ENCODE measurements at regions not wholly inside any gene's neighbourhood (a gene's known extent, or its start where the extent isn't known, plus 50 kb on each side); places are given as distances from the start of the nearest gene placed in this dataset.
"Not testable (repeated sequence)": the region's sequence is repeated elsewhere in the genome, so short reads cannot be mapped to it uniquely, and the experiment has no call there.

DNA sequence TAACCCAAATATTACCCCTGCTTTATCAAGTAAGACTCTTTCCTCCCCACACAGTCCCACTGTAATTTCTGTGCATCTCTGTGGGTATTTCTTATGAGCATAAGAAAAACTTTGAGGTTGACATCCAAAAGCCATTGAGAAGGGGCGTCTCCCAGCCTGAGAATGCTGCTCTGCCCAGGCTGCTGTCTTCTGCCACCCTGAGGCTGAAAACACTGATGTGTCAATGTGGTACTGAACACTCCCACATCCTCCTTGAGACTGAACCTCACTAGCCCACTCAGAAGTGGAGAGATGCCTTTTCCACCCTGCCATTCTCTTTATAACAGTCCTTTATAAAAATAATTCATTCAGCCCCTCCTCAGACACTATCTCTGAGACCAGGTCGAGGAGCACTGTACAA is 120.8 kb downstream of the SMIM20 start:
- in situ Hi-C loops (cut with MboI; ENCODE audit: low pct_unique_long_range_greater_than_20kb, low sequenced_read_pairs): no loop called here
- DNase-seq: no peak

GRCh38 chr4:26035921-26036320 is 121.9 kb downstream of the SMIM20 start:
- DNase-seq: no peak
- in situ Hi-C loops (cut with MboI; ENCODE audit: low pct_unique_long_range_greater_than_20kb, low sequenced_read_pairs): no loop called here

- in situ Hi-C loops (cut with MboI; ENCODE audit: low pct_unique_long_range_greater_than_20kb, low sequenced_read_pairs): no loop called here
- no peak for DNase-seq
Measured at GRCh38 chr4:26039639-26040359, 125.8 kb downstream of the SMIM20 start.

GRCh38 chr4:26044524-26044923 is 130.5 kb downstream of the SMIM20 start:
- no peak for DNase-seq
- in situ Hi-C loops (cut with MboI; ENCODE audit: low pct_unique_long_range_greater_than_20kb, low sequenced_read_pairs): no loop called here

DNA sequence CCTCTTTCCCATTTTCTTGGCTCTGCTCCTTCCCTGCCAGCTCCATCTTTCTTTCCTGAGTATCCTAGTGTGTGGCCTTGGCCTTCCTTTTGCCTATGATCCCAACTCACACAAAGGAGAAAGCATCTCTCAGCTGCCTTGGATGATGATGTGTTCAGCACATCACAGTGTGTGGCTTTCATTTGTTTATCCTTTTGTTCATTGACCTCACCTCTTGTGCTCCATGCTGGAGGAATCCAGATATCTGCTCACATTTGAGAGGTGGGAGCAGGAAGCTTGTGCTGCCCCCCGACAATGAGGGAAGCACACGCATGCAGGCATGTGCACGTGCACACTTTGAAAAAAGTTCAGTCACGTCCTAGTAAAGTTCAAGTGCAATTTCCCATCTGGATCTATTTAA is 131.0 kb downstream of the SMIM20 start:
- DNase-seq: no peak
- in situ Hi-C loops (cut with MboI; ENCODE audit: low pct_unique_long_range_greater_than_20kb, low sequenced_read_pairs): no loop called here

- no peak for DNase-seq
- in situ Hi-C loops (cut with MboI; ENCODE audit: low pct_unique_long_range_greater_than_20kb, low sequenced_read_pairs): no loop called here
Measured at GRCh38 chr4:26047795-26048194, 133.8 kb downstream of the SMIM20 start.

GRCh38 chr4:26048378-26048882 is 134.4 kb downstream of the SMIM20 start:
- no peak for DNase-seq

GRCh38 chr4:26048950-26049349 is 134.9 kb downstream of the SMIM20 start:
- DNase-seq: no peak
- in situ Hi-C loops (cut with MboI; ENCODE audit: low pct_unique_long_range_greater_than_20kb, low sequenced_read_pairs): no loop called here

More at GRCh38 chr4:26048378-26048882, 134.4 kb downstream of the SMIM20 start:
- in situ Hi-C loops (cut with MboI; ENCODE audit: low pct_unique_long_range_greater_than_20kb, low sequenced_read_pairs): no loop called here

GRCh38 chr4:26049447-26049846 is 135.4 kb downstream of the SMIM20 start:
- in situ Hi-C loops (cut with MboI; ENCODE audit: low pct_unique_long_range_greater_than_20kb, low sequenced_read_pairs): no loop called here

GRCh38 chr4:26050212-26050643 is 136.2 kb downstream of the SMIM20 start:
- no peak for DNase-seq
- in situ Hi-C loops (cut with MboI; ENCODE audit: low pct_unique_long_range_greater_than_20kb, low sequenced_read_pairs): no loop called here

More at GRCh38 chr4:26049447-26049846, 135.4 kb downstream of the SMIM20 start:
- no peak for DNase-seq

GRCh38 chr4:26050671-26051070 is 136.7 kb downstream of the SMIM20 start:
- in situ Hi-C loops (cut with MboI; ENCODE audit: low pct_unique_long_range_greater_than_20kb, low sequenced_read_pairs): no loop called here
- DNase-seq: no peak

DNA sequence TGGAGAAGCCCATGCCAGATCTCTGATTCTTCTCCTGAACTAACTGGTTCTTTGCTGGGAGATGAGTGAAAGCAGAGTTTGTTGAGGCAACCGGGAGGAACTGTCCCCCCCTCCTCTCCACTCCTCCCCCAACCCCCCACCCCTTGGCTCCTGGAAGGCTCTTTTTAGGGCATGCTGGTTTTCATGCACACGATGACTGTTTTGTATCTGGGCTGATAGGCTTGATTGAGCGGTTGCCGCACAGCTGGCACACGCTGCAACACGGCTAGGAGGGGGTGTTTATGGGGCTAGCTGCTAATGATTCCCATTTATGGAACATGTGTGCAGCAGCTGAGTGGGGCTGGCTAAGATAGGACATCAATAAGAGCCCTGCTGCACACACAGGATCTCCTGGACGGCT is 137.2 kb downstream of the SMIM20 start:
- in situ Hi-C loops (cut with MboI; ENCODE audit: low pct_unique_long_range_greater_than_20kb, low sequenced_read_pairs): no loop called here
- DNase-seq: no peak

GRCh38 chr4:26052663-26053541 is 138.9 kb downstream of the SMIM20 start:
- in situ Hi-C loops (cut with MboI; ENCODE audit: low pct_unique_long_range_greater_than_20kb, low sequenced_read_pairs): no loop called here
- no peak for DNase-seq

DNA sequence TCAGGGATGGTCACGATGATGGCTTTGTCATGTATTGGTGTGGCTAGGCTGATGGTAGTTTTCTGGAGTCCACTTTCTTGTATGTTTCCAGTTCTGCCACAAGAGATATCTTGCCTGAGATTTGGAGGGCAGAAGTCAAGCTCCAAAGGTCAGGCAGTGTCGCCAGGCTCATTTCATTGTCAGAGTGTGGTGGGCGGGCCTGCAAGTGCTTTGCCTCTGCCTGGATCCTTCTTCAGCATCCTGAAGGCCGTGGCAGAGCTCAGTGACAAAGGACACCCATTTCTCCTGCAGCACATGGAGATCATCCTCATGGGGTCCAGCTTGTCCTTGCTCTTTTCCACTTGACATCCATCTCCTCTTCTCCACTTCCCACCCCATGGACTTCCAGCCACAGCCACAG is 139.7 kb downstream of the SMIM20 start:
- in situ Hi-C loops (cut with MboI; ENCODE audit: low pct_unique_long_range_greater_than_20kb, low sequenced_read_pairs): no loop called here
- no peak for DNase-seq

- in situ Hi-C loops (cut with MboI; ENCODE audit: low pct_unique_long_range_greater_than_20kb, low sequenced_read_pairs): no loop called here
- no peak for DNase-seq
Measured at GRCh38 chr4:26055855-26056254, 141.8 kb downstream of the SMIM20 start.

- in situ Hi-C loops (cut with MboI; ENCODE audit: low pct_unique_long_range_greater_than_20kb, low sequenced_read_pairs): no loop called here
- no peak for DNase-seq
Measured at GRCh38 chr4:26056406-26056805, 142.4 kb downstream of the SMIM20 start.

DNA sequence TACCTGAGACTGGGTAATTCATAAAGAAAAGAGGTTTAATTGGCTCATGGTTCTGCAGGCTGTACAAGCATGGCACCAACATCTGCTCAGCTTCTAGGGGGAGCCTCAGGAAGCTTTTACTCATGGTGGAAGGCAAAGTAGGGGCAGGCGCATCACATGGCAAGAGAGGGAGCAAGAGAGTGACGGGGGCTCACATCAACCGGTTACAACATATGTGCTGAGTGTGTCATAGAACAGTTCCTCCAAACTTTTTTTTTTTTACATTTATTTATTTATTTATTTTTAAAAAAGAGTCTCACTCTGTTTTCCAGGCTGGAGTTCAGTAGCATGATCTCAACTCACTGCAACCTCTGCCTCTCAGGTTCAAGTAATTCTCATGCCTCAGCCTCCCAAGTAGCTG is 143.8 kb downstream of the SMIM20 start:
- in situ Hi-C loops (cut with MboI; ENCODE audit: low pct_unique_long_range_greater_than_20kb, low sequenced_read_pairs); DNase-seq: not testable (repeated sequence)

GRCh38 chr4:26058537-26058936 is 144.5 kb downstream of the SMIM20 start:
- in situ Hi-C loops (cut with MboI; ENCODE audit: low pct_unique_long_range_greater_than_20kb, low sequenced_read_pairs): no loop called here
- no peak for DNase-seq

DNA sequence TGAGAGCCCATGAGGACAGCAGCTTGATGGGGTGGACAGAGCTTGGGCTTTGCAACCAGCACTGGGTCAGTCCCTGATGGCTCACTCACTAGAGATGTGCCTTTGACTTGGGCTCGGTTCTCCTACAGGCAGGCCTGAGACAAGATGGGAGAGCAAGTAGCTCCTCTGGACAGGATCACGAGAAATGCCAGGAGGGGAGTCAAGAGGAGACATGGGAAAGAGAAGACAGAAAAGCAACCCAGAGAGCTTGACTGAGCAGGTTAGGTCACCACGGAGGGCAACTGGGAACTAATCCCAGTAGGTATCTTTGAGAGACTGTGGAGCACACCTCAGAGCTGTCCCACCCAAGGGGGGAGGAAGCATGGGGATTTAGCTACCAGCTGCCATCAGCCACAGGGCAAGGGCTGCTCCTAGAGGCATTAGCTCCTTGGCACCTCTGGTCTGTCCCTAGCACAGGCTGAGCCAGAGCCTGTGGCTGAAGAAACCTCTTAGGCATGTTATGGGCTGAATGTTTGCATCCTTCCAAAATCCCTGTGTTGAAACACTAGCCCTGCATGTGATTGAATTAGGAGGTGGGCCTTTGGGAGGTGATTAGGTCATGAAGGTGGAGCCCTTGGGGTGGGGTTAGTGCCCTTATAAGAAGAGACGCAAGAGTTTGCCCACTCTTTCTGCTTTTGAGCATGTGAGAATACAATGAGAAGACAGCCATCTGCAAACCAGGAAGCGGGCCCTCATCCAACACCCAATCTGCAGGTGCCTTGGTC is 145.6 kb downstream of the SMIM20 start:
- in situ Hi-C loops (cut with MboI; ENCODE audit: low pct_unique_long_range_greater_than_20kb, low sequenced_read_pairs): no loop called here
- DNase-seq: no peak
